GM23338 (cell line): ENCODE measurements at regions not wholly inside any gene's neighbourhood (a gene's known extent, or its start where the extent isn't known, plus 50 kb on each side); places are given as distances from the start of the nearest gene placed in this dataset.

Experiments used
- CREB1 ChIP-seq: fragments of 250-450 bp; sonication (Bioruptor Pico); IDR thresholded peaks from 2 replicates; pipeline ENCODE4 v1.5.0; 2020; ENCODE audit warnings: low read depth, mild to moderate bottlenecking, moderate library complexity
- EZH2 ChIP-seq: fragments of 200-600 bp; sonication (generic); IDR thresholded peaks from one replicate; pipeline ENCODE4 v1.8.0; 2017; ENCODE audit warnings: antibody characterized with exemption, mild to moderate bottlenecking, low read depth; ENCODE audit not compliant: unreplicated experiment
- EZH2phosphoT487 ChIP-seq: fragments of 200-600 bp; sonication (generic); IDR thresholded peaks from one replicate; pipeline ENCODE4 v1.8.1; 2018; ENCODE audit warnings: antibody characterized with exemption; ENCODE audit not compliant: unreplicated experiment
- JUNB ChIP-seq: IDR thresholded peaks from one replicate; pipeline ENCODE4 v1.6.1; 2016; ENCODE audit warnings: antibody characterized with exemption; ENCODE audit not compliant: unreplicated experiment
- NANOG ChIP-seq: IDR thresholded peaks from 2 replicates; pipeline ENCODE4 v1.6.1; 2016; ENCODE audit warnings: antibody characterized with exemption, borderline replicate concordance
- POLR2AphosphoS5 ChIP-seq: IDR thresholded peaks from 2 replicates; pipeline ENCODE4 v1.6.1; 2016; ENCODE audit warnings: antibody characterized with exemption, low read depth
- STAT1 ChIP-seq: IDR thresholded peaks from one replicate; pipeline ENCODE4 v1.6.1; 2016; ENCODE audit warnings: antibody characterized with exemption; ENCODE audit not compliant: unreplicated experiment
- ZNF114 ChIP-seq: fragments of 250-450 bp; sonication (Bioruptor Pico); IDR thresholded peaks from 2 replicates; pipeline ENCODE4 v1.5.0; 2020; ENCODE audit warnings: mild to moderate bottlenecking, moderate library complexity
- ZNF331 ChIP-seq: fragments of 250-450 bp; sonication (Bioruptor Pico); IDR thresholded peaks from 2 replicates; pipeline ENCODE4 v1.5.0; 2020; ENCODE audit warnings: low read depth, mild to moderate bottlenecking, moderate library complexity
- TF ChIP-seq, protein P1 (sequence below), 2 experiments: fragments of 200-600 bp in 1 of 2; sonication (generic) in 1 of 2; conservative IDR thresholded peaks; 2 replicates each; pipeline versions ENCODE4 v1.5.1 to v1.6.1; 2016 to 2017; ENCODE audit warnings: antibody characterized with exemption in 2 of 2, low read depth in 2 of 2, mild to moderate bottlenecking in 2 of 2, moderate library complexity in 1 of 2
- TF ChIP-seq, protein P2 (sequence below): IDR thresholded peaks from one replicate; pipeline ENCODE4 v1.6.1; 2018; ENCODE audit warnings: antibody characterized with exemption; ENCODE audit not compliant: unreplicated experiment
- TF ChIP-seq, protein P3 (sequence below): fragments of 250-450 bp; sonication (Bioruptor Pico); IDR thresholded peaks from 2 replicates; pipeline ENCODE4 v1.5.0; 2020; ENCODE audit warnings: mild to moderate bottlenecking, moderate library complexity
- TF ChIP-seq, protein P4 (sequence below): IDR thresholded peaks from 2 replicates; pipeline ENCODE4 v1.6.1; 2016; ENCODE audit warnings: antibody characterized with exemption

DNA sequence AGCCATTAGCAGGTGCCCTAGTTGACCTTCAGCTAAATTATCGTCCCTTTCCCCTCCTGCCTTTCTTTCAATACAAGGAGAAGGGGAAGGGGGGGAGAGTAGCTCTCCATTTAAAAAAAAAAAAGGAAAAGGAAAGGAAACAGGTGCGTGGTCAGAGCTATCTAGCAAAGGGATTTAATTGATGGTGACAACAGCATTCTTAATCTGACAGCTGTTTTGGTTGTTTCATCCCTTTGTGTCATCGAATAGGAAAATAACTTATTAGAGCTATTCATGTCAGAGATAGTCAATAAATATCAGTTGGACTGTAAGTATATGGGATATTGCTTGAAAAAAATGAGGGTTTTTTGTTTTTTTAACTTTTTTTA is 195.2 kb upstream of the SASH1 start:
- TF ChIP-seq, protein P1, sequence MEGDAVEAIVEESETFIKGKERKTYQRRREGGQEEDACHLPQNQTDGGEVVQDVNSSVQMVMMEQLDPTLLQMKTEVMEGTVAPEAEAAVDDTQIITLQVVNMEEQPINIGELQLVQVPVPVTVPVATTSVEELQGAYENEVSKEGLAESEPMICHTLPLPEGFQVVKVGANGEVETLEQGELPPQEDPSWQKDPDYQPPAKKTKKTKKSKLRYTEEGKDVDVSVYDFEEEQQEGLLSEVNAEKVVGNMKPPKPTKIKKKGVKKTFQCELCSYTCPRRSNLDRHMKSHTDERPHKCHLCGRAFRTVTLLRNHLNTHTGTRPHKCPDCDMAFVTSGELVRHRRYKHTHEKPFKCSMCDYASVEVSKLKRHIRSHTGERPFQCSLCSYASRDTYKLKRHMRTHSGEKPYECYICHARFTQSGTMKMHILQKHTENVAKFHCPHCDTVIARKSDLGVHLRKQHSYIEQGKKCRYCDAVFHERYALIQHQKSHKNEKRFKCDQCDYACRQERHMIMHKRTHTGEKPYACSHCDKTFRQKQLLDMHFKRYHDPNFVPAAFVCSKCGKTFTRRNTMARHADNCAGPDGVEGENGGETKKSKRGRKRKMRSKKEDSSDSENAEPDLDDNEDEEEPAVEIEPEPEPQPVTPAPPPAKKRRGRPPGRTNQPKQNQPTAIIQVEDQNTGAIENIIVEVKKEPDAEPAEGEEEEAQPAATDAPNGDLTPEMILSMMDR (conservative IDR thresholded peaks at IDR 0.05; ENCODE audit: low read depth in 2 of 2) = no peak
- TF ChIP-seq EZH2 (no peak), CREB1 (CRISPR knock-in tag) (no peak), POLR2AphosphoS5 (no peak), NANOG (no peak), EZH2phosphoT487 (no peak), JUNB (no peak), ZNF331 (CRISPR knock-in tag) (no peak), STAT1 (no peak), ZNF114 (CRISPR knock-in tag) (no peak)
- TF ChIP-seq, protein P2, sequence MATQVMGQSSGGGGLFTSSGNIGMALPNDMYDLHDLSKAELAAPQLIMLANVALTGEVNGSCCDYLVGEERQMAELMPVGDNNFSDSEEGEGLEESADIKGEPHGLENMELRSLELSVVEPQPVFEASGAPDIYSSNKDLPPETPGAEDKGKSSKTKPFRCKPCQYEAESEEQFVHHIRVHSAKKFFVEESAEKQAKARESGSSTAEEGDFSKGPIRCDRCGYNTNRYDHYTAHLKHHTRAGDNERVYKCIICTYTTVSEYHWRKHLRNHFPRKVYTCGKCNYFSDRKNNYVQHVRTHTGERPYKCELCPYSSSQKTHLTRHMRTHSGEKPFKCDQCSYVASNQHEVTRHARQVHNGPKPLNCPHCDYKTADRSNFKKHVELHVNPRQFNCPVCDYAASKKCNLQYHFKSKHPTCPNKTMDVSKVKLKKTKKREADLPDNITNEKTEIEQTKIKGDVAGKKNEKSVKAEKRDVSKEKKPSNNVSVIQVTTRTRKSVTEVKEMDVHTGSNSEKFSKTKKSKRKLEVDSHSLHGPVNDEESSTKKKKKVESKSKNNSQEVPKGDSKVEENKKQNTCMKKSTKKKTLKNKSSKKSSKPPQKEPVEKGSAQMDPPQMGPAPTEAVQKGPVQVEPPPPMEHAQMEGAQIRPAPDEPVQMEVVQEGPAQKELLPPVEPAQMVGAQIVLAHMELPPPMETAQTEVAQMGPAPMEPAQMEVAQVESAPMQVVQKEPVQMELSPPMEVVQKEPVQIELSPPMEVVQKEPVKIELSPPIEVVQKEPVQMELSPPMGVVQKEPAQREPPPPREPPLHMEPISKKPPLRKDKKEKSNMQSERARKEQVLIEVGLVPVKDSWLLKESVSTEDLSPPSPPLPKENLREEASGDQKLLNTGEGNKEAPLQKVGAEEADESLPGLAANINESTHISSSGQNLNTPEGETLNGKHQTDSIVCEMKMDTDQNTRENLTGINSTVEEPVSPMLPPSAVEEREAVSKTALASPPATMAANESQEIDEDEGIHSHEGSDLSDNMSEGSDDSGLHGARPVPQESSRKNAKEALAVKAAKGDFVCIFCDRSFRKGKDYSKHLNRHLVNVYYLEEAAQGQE = no peak
- TF ChIP-seq, protein P3, sequence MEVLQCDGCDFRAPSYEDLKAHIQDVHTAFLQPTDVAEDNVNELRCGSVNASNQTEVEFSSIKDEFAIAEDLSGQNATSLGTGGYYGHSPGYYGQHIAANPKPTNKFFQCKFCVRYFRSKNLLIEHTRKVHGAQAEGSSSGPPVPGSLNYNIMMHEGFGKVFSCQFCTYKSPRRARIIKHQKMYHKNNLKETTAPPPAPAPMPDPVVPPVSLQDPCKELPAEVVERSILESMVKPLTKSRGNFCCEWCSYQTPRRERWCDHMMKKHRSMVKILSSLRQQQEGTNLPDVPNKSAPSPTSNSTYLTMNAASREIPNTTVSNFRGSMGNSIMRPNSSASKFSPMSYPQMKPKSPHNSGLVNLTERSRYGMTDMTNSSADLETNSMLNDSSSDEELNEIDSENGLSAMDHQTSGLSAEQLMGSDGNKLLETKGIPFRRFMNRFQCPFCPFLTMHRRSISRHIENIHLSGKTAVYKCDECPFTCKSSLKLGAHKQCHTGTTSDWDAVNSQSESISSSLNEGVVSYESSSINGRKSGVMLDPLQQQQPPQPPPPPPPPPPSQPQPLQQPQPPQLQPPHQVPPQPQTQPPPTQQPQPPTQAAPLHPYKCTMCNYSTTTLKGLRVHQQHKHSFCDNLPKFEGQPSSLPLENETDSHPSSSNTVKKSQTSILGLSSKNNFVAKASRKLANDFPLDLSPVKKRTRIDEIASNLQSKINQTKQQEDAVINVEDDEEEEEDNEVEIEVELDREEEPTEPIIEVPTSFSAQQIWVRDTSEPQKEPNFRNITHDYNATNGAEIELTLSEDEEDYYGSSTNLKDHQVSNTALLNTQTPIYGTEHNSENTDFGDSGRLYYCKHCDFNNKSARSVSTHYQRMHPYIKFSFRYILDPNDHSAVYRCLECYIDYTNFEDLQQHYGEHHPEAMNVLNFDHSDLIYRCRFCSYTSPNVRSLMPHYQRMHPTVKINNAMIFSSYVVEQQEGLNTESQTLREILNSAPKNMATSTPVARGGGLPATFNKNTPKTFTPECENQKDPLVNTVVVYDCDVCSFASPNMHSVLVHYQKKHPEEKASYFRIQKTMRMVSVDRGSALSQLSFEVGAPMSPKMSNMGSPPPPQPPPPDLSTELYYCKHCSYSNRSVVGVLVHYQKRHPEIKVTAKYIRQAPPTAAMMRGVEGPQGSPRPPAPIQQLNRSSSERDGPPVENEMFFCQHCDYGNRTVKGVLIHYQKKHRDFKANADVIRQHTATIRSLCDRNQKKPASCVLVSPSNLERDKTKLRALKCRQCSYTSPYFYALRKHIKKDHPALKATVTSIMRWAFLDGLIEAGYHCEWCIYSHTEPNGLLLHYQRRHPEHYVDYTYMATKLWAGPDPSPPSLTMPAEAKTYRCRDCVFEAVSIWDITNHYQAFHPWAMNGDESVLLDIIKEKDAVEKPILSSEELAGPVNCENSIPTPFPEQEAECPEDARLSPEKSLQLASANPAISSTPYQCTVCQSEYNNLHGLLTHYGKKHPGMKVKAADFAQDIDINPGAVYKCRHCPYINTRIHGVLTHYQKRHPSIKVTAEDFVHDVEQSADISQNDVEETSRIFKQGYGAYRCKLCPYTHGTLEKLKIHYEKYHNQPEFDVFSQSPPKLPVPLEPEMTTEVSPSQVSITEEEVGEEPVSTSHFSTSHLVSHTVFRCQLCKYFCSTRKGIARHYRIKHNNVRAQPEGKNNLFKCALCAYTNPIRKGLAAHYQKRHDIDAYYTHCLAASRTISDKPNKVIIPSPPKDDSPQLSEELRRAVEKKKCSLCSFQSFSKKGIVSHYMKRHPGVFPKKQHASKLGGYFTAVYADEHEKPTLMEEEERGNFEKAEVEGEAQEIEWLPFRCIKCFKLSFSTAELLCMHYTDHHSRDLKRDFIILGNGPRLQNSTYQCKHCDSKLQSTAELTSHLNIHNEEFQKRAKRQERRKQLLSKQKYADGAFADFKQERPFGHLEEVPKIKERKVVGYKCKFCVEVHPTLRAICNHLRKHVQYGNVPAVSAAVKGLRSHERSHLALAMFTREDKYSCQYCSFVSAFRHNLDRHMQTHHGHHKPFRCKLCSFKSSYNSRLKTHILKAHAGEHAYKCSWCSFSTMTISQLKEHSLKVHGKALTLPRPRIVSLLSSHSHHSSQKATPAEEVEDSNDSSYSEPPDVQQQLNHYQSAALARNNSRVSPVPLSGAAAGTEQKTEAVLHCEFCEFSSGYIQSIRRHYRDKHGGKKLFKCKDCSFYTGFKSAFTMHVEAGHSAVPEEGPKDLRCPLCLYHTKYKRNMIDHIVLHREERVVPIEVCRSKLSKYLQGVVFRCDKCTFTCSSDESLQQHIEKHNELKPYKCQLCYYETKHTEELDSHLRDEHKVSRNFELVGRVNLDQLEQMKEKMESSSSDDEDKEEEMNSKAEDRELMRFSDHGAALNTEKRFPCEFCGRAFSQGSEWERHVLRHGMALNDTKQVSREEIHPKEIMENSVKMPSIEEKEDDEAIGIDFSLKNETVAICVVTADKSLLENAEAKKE (CRISPR knock-in tag) = no peak
- TF ChIP-seq, protein P4, sequence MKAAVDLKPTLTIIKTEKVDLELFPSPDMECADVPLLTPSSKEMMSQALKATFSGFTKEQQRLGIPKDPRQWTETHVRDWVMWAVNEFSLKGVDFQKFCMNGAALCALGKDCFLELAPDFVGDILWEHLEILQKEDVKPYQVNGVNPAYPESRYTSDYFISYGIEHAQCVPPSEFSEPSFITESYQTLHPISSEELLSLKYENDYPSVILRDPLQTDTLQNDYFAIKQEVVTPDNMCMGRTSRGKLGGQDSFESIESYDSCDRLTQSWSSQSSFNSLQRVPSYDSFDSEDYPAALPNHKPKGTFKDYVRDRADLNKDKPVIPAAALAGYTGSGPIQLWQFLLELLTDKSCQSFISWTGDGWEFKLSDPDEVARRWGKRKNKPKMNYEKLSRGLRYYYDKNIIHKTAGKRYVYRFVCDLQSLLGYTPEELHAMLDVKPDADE = no peak
